Endothelial cell of umbilical vein (primary cell): ENCODE measurements at regions not wholly inside any gene's neighbourhood (a gene's known extent, or its start where the extent isn't known, plus 50 kb on each side); places are given as distances from the start of the nearest gene placed in this dataset.

Source experiments
- BruUV-seq: library from RNA; stranded (reverse); fragments of 400-500 nt; replicated peaks from 2 replicates; lab custom pipeline; 2021; lab: Mats Ljungman, UMichigan
- CTCF ChIA-PET: fragments of 300-600, 350-600 bp; sonication (Branson Sonifier 250); formaldehyde crosslinking; loops from one replicate; lab custom pipeline; 2021; ENCODE audit warnings: antibody characterized with exemption, inconsistent platforms; lab: Charles Lee
- POLR2A ChIA-PET: fragments of 300-600, 350-600 bp; sonication (Branson Sonifier 250); formaldehyde crosslinking; loops from one replicate; lab custom pipeline; 2021; ENCODE audit warnings: antibody characterized with exemption, inconsistent platforms; lab: Charles Lee
- DNase-seq: peaks from one replicate; pipeline ENCODE4 v3.0.0-alpha.2; 2011; ENCODE audit warnings: low read depth, low spot score
- FAIRE-seq: peaks from 2 replicates; lab custom pipeline; 2011; peaks lifted over from hg19 to GRCh38; lab: Jason Lieb, UNC
- H2AFZ ChIP-seq: 2 replicates; pipeline ENCODE4 v1.6.0; 2012; ENCODE audit warnings: low read depth, low read length, control low read depth, inconsistent platforms
- H3K27ac ChIP-seq: 2 replicates; pipeline ENCODE4 v1.5.1; 2011; ENCODE audit warnings: low read depth, mild to moderate bottlenecking, control low read depth, low read length, moderate library complexity; ENCODE audit not compliant: insufficient read depth
- H3K27me3 ChIP-seq, 2 experiments: 2 replicates each; pipeline versions ENCODE4 v1.6.0 to v1.6.1; 2011; ENCODE audit warnings: low read length in 2 of 2, mixed read lengths in 1 of 2; ENCODE audit not compliant: control insufficient read depth in 2 of 2, insufficient read depth in 2 of 2
- H3K36me3 ChIP-seq, 2 experiments: 2 replicates in 1 of 2; 3 replicates in 1 of 2; pipeline ENCODE4 v1.5.1; 2011; ENCODE audit warnings: low read length in 2 of 2, mild to moderate bottlenecking in 1 of 2, moderate library complexity in 1 of 2; ENCODE audit not compliant: control insufficient read depth in 2 of 2, insufficient read depth in 2 of 2; ENCODE audit errors: extremely low read depth in 1 of 2
- H3K4me1 ChIP-seq: 3 replicates; pipeline ENCODE4 v1.5.1; 2011; ENCODE audit warnings: mild to moderate bottlenecking, low read length; ENCODE audit not compliant: control insufficient read depth, insufficient read depth; ENCODE audit errors: extremely low read depth
- H3K4me2 ChIP-seq: 2 replicates; pipeline ENCODE4 v1.6.1; 2011; ENCODE audit warnings: low read length, control low read depth, mixed read lengths; ENCODE audit not compliant: insufficient read depth
- H3K4me3 ChIP-seq, 3 experiments: fragments of 200-600 bp in 1 of 3; sonication (generic), shearing (Covaris generic) in 1 of 3; replicated peaks in 1 of 3; 2 replicates each; pipeline ENCODE4 v1.5.1; 2011 to 2016; ENCODE audit warnings: control low read depth in 3 of 3, low read length in 3 of 3, mild to moderate bottlenecking in 2 of 3, inconsistent platforms in 1 of 3, low read depth in 1 of 3, moderate library complexity in 1 of 3; ENCODE audit not compliant: insufficient read depth in 1 of 3
- H3K79me2 ChIP-seq: 2 replicates; pipeline ENCODE4 v1.6.0; 2012; ENCODE audit warnings: low read length, inconsistent platforms; ENCODE audit not compliant: control insufficient read depth, insufficient read depth
- H3K9ac ChIP-seq: replicated peaks from 2 replicates; pipeline ENCODE3; 2011; ENCODE audit warnings: low read length, control low read depth; ENCODE audit not compliant: insufficient read depth; ENCODE audit errors: extremely low read depth
- H3K9me1 ChIP-seq: replicated peaks from 3 replicates; pipeline ENCODE4 v1.6.0; 2011; ENCODE audit warnings: mild to moderate bottlenecking, low read length; ENCODE audit not compliant: control insufficient read depth, insufficient read depth; ENCODE audit errors: extremely low read depth
- H3K9me3 ChIP-seq: replicated peaks from 2 replicates; pipeline ENCODE4 v1.5.1; 2012; ENCODE audit warnings: low read length, inconsistent platforms; ENCODE audit not compliant: control insufficient read depth, insufficient read depth
- H4K20me1 ChIP-seq: replicated peaks from 2 replicates; pipeline ENCODE3; 2011; ENCODE audit warnings: mild to moderate bottlenecking, low read length; ENCODE audit not compliant: control insufficient read depth, insufficient read depth; ENCODE audit errors: extremely low read depth
- CTCF ChIP-seq, 2 donors: IDR thresholded peaks; 1 replicate in 1 of 2; 2 replicates in 1 of 2; pipeline ENCODE4 v1.5.1; 2011; ENCODE audit warnings: low read length in 2 of 2, mild to moderate bottlenecking in 2 of 2, moderate library complexity in 2 of 2, control low read depth in 1 of 2, inconsistent platforms in 1 of 2, low read depth in 1 of 2; ENCODE audit not compliant: insufficient read depth in 1 of 2; ENCODE audit errors: extremely low read depth in 1 of 2
- EZH2 ChIP-seq: IDR thresholded peaks from 2 replicates; pipeline ENCODE4 v1.6.1; 2012; ENCODE audit warnings: borderline replicate concordance, low read depth, mild to moderate bottlenecking, moderate library complexity, low read length, inconsistent platforms; ENCODE audit not compliant: severe bottlenecking
- FOS ChIP-seq: IDR thresholded peaks from 2 replicates; pipeline ENCODE4 v1.6.1; 2011; ENCODE audit warnings: mild to moderate bottlenecking, low read length, moderate library complexity, borderline replicate concordance; ENCODE audit not compliant: insufficient read depth
- JUN ChIP-seq: IDR thresholded peaks from 2 replicates; pipeline ENCODE4 v1.6.1; 2011; ENCODE audit warnings: borderline replicate concordance, low read depth; ENCODE audit not compliant: insufficient read length, insufficient read depth
- MYC ChIP-seq: IDR thresholded peaks from one replicate; pipeline ENCODE4 v1.6.1; 2011; ENCODE audit warnings: mild to moderate bottlenecking, low read depth, low read length
- POLR2A ChIP-seq: IDR thresholded peaks from 2 replicates; pipeline ENCODE4 v1.6.1; 2012; ENCODE audit warnings: low read depth, mild to moderate bottlenecking, control low read depth, low read length
- dilution Hi-C: fragments of 300-500 bp; cut with MboI; formaldehyde crosslinking; loops from one replicate; pipeline ENCODE4 v1.15.0; 2019; ENCODE audit warnings: low sequenced_read_pairs; ENCODE audit not compliant: extremely low pct_ligation_motif_present
- intact Hi-C: fragments of 100-400 bp; cut with micrococcal nuclease; formaldehyde crosslinking; loops from one replicate; pipeline ENCODE4 v1.10.0; 2022

GRCh38 chr19:31402529-31403316 lies 53.5 kb upstream of the TSHZ3 start:
- DNase-seq (no peak), FAIRE-seq (no peak)
- BruUV-seq: no TSS peak
- Histone ChIP-seq H3K27ac (no peak overlapping the region), H3K4me1 (no peaks in the 10 kb centered on the region), H3K79me2 (no peaks in the 10 kb centered on the region), H3K9ac (no peak overlapping the region), H3K27me3 (no peaks in the 10 kb centered on the region), H3K9me3 (peaks cover 2% of the 10 kb centered on the region), H3K4me2 (no peak overlapping the region), H2AFZ (no peak overlapping the region), H3K4me3 (no peak overlapping the region), H4K20me1 (no peaks in the 10 kb centered on the region), H3K36me3 (no peaks in the 10 kb centered on the region), H3K9me1 (no peaks in the 10 kb centered on the region)
- intact Hi-C loops (no loop called here), dilution Hi-C loops (no loop called here)
- CTCF ChIA-PET: no interaction called here
- POLR2A ChIA-PET: no interaction called here
- TF ChIP-seq MYC: no peak
- TF ChIP-seq JUN: no peak
- TF ChIP-seq EZH2: no peak
- no peak for TF ChIP-seq POLR2A
- TF ChIP-seq FOS: no peak
- no peak for TF ChIP-seq CTCF (IDR thresholded peaks at IDR 0.05; ENCODE audit: extremely low read depth in 1 of 2, insufficient read depth in 1 of 2, low read depth in 1 of 2, low read length in 2 of 2)
